GM04503 (cell line): ENCODE measurements at regions not wholly inside any gene's neighbourhood (a gene's known extent, or its start where the extent isn't known, plus 50 kb on each side); places are given as distances from the start of the nearest gene placed in this dataset.

ENCODE experiments used
- DNase-seq: peaks from one replicate; pipeline ENCODE4 v3.0.0-alpha.2; 2012; ENCODE audit warnings: low read depth

DNA sequence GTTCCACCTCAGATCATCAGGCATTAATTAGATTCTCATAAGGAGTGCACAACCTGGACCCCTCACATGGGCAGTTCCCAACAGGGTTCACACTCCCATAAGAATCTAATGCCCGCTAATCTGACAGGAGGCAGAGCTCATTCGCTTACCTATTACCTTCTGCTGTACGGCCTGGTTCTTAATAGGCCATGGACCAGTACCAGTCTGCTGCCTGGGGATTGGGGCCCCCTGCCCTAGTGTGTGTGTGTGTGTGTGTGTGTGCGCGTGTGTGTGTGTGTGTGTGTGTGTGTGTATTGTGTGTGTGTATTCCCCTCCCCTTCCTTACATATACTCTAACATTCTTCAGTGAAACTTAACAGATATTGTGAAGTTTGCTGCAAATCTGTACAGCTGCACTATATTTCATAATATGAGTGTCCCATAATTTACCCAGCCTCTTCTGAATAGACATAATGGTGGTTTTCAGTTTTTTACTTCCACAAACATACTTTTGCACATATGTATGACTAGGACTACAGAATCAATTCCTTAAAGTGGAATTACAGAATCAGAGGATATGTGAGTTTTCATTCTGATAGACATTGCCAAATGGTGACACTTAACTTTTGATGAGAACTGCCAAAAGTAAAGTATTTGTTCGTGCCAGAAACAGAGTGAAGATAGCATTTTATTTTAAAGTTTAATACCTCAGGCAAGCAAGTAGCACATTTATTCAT is 205.2 kb upstream of the EEA1 start:
- DNase-seq: no peak

GRCh38 chr12:93134893-93135285 is 205.8 kb upstream of the EEA1 start:
- no peak for DNase-seq

DNA sequence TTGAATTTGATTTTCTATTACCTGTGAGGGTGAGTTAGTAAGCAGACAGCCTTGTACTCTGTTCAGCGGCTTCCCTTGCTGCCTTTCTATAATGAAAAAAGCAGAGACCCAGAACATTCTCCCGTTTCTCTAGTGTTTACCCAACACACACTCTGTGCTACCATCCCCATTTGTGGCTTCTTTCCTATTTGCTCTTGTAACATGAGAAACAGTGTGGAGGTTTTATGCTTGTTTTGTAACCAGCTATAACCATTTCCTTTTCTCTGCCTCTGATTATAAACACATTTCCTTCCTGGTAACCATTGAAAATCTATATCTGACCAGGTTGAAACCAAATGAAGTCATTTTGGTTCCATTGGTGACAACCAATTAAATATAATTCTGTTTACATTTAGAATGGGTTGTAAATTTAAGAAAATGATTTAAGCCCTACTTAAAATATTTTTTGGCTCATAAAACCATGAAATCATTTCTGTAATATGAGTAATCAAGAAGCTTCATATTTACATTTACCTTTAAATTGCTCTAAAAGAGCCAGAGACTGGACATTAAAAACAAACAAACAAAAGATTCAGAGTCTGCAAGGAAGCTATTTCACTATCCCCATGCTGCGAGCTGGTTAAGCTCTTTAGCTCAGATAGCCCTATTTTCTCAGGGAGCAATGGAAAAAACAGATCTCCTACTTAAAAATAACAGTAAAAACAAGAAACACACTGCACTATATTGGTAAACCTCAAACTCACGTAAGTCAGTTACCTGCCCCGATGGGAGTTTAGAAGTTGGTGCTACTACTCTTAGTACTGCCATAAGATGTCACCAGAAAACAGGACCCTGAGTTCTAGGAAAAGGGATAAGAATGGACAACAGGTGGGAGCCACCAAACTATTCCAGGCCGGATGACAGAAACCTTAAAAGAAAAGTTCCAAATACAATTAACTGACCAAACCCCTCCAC is 206.5 kb upstream of the EEA1 start:
- no peak for DNase-seq

DNA sequence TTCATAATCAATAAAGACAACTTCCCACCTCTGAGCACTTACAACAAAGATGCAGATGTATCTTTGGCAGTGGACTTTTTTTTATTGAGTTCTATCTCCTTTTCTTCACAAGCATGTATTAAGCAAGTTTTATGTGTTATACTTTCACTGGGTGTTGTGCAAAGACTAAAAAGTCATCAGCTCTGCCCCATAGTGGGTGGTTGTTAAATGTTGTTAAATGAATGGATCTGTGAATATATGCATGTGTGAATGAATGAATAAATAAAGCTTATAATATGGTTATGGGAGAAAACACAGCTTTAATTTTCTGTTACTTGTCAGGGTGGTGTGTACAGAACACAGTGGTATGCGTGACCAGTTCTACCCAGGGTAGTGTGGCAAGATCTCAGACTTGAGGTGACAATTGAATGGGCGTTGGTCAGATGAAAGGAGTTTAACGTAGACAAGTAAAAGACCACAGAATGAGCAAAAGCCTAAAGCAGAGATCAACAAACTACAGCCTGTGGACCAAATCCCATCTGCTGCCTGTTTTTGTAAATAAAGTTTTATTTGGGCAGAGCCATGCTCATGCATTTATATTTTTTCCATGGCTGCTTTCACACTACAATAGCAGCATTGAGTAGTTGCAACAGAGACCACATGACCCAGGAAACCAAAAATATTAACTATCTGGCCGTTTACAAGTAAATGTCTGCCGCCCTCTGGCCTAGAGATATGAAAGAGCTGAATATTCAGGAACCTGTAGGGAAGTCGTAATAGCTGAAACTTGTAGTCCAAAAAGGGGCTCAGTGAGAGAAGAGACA is 207.4 kb upstream of the EEA1 start:
- no peak for DNase-seq

DNA sequence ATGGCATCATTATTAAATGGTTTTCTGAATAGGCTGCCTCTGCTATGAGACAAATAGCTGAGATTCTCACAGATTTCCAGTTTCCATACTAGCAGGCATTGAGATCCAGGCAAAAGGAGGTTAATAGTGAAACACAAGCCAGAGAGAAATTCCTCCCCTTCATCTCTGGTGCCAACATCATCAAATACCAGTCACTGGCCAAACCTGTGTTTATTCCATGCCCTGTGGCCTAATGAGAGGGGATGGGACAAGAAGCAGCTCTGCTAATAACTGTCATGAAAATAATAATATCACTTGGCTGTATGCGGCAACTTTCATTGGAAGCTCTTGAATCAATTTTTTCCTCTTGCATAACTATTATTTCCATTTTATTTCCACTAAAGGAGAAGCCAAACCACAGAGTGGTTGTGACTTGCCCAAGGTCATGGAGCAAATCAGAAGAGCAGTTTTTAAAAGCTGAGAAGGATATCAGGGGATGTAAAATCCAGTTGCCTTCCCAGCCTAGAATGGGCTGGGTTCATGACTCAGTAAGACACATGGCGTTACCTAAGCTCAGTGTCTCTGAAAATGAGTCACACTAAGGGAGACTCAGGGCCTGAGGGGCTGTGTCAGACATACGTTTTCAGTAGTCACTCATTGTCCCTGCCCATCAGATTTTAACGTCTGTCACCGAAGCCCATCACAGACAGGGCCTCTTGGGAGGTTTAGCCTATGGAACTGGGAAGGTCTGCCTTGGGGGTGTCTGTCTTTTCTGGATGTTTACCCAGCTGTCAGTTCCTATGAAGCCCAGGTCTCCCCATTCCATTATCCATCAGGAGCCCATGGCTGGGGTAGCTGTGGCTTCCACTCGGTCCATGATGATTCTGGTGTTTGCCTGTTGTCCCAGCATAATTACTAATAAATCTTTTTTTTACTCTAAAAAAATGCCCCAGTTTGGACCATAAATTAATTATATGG is 208.8 kb upstream of the EEA1 start:
- DNase-seq: peak; percentile 81

DNA sequence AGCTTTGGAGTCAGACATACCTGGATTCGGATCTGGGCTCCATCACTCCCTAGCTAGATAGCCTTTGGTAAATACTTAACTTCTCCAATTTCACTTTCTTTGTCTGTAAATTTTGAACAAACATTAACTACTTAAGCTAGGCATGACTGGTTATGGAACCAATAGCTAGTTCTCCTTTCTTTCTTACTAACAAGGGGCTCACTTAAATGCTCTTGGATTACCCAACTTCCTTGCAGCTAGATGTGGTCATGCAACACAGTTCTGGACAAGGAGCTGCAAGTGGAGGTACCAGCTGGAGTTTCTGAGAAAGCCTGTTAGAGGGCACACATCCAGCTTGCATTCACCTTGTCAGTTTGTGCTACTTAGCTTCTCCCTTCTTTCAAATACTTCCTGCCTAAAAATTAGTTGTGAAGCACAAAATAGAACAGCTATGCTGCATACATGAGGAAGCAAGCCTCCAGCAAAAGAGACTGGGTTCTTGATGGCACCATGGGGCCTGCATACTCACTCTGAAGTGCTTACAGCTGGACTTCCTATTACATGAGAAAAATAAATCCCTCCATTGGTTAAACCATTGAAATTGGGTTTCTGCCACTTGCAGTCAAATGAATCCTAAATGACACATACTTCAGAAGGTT is 210.1 kb upstream of the EEA1 start:
- DNase-seq: no peak

DNA sequence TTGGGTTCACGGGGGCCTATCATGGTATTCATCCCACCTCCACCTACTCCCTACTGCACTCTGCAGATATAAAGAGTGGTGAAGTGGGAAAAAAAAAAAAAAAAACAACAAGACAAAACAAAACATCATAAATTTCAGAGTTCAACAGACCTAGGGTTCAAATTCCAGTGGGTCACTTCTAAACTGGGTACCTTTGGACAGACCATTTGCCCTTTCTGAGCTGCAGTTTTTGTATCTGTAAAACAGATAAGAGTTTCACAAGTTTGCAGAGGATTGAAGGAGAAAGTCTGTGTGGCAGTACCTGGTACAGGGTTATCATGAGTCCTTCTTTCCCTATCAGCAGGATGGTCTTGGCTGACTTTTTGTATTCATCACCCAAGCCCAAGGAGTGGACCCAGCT is 211.2 kb upstream of the EEA1 start:
- no peak for DNase-seq

DNA sequence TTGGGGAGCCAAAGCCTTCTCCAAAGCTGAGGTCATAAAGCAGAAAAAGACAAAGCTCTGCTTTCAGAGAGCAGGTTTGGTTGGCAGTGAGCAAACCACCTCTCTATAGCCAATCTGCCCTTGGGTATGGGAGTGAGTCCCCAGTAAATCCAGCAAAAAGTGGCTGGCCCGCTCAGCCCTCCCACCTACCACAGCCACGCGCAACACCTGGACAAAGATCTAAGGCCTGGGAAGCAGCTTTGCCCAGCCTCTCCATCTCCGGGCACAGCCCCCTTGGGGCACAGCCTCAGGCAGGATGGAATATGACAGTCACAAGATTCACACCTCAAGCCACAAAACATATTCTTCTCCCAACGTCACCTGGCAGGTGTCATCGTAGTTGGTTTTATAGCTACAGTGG is 211.7 kb upstream of the EEA1 start:
- no peak for DNase-seq

- no peak for DNase-seq
These were observed 213.8 kb upstream of the EEA1 start for GRCh38 chr12:93142881-93143280.

DNA sequence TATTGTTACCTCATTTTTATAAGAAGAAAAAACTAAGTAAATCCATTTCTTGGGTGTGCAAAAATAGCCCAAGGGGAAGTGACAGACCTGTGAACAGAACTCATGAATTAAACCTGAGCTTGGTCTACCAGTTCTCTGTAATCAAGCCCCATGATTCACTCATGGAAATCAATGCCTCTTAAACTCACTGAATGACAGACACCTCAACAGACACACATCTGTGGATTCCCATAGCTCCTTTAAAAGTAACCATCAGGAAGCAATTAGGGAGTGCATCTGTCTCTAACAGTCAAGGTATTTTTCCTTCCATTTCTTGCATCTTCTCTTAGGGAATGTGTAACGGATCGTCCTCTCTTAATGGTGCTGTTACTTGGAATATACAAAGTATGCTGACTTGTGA is 215.0 kb upstream of the EEA1 start:
- no peak for DNase-seq

- DNase-seq: no peak
These were observed 216.0 kb upstream of the EEA1 start for GRCh38 chr12:93145086-93145485.

GRCh38 chr12:93146263-93146939 is 217.3 kb upstream of the EEA1 start:
- no peak for DNase-seq

GRCh38 chr12:93146970-93147369 is 217.9 kb upstream of the EEA1 start:
- DNase-seq: no peak

GRCh38 chr12:93148412-93148811 is 219.3 kb upstream of the EEA1 start:
- DNase-seq: no peak

GRCh38 chr12:93149229-93149628 is 220.1 kb upstream of the EEA1 start:
- DNase-seq: no peak

- no peak for DNase-seq
These were observed 222.1 kb upstream of the EEA1 start for GRCh38 chr12:93151079-93151762.

DNA sequence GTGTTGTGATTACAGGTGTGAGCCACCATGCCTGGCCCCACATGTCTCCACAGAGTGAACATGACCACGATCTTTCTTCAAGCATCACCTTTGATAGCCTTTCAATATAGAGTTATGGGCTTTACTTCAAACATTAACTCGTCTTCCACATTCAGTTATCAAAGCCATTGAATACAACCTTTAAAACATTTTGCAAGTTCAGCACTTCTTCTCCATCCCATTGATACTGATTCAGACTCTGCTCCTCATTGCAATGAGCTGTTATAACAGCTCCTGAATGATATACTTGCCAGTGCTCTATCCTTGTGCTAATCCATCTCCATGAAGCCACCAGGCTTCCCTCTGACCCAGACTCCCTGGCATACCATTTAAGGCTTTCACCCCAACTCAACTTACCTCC is 223.5 kb upstream of the EEA1 start:
- no peak for DNase-seq

DNA sequence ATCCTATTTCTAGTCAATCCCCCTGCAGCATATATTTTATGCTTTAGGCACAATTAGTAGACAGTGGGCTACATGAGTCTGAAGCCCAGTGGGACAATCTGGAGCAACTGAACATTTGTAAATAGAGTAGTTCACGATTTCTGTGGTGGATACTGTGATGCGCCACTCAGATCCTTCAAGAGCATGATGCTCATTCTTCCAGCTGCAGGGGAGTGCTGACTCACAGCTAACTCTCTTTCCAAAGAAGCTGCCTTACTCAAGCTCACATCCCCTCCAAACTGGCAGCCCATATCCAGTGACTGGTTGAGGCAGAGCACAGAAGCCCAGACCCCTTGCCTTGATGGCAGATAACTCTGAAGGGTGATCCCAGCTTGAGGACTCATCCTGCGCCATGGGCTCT is 224.2 kb upstream of the EEA1 start:
- DNase-seq: no peak

GRCh38 chr12:93154096-93154728 is 223.5 kb upstream of the NUDT4 start:
- no peak for DNase-seq
